Gastroesophageal sphincter (tissue), 3 donors: ENCODE measurements at regions not wholly inside any gene's neighbourhood (a gene's known extent, or its start where the extent isn't known, plus 50 kb on each side); places are given as distances from the start of the nearest gene placed in this dataset.

ENCODE experiments used
- CTCF ChIP-seq, 4 experiments: fragments of 200-600 bp in 2 of 4; fragments of 450-650 bp in 2 of 4; sonication (generic) in 1 of 4; IDR thresholded peaks; one replicate each; pipeline ENCODE4 v1.5.1; 2017 to 2019; ENCODE audit warnings: antibody characterized with exemption in 4 of 4, mild to moderate bottlenecking in 2 of 4, moderate library complexity in 2 of 4
- POLR2A ChIP-seq, 2 donors: fragments of 450-650 bp; IDR thresholded peaks; one replicate each; pipeline ENCODE4 v1.6.1; 2017; ENCODE audit warnings: antibody characterized with exemption in 2 of 2, mild to moderate bottlenecking in 2 of 2, moderate library complexity in 1 of 2
- POLR2AphosphoS5 ChIP-seq: sonication (generic); formaldehyde crosslinking; IDR thresholded peaks from one replicate; pipeline ENCODE4 v1.6.1; 2017; ENCODE audit warnings: antibody characterized with exemption

DNA sequence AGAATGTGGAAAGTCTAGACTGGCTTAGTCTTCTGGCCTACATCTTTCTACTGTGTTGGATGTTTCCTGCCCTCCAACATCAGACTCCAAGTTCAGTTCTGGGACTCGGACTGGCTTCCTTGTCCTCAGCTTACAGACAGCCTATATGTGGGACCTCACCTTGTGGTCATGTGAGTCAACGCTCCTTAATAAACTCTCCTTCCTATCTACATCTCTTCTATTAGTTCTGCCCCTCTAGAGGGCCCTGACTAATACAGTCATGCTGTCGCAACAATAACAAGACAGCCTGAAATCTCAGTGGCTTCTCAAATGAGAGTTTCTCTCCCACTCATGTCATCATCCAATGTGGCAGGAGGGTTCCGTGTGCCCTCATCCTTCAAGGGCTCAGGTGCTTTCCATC, 347.8 kb downstream of the MZT1 start:
- no peak for TF ChIP-seq CTCF (IDR thresholded peaks at IDR 0.05)
- no peak for TF ChIP-seq POLR2A (IDR thresholded peaks at IDR 0.05)
- no peak for TF ChIP-seq POLR2AphosphoS5
